DMS79 (cell line): ENCODE measurements at regions not wholly inside any gene's neighbourhood (a gene's known extent, or its start where the extent isn't known, plus 50 kb on each side); places are given as distances from the start of the nearest gene placed in this dataset.
"Not testable (repeated sequence)": the region's sequence is repeated elsewhere in the genome, so short reads cannot be mapped to it uniquely, and the experiment has no call there.

Experiments
- DNase-seq: peaks from one replicate; lab custom pipeline; 2025; lab: John Stamatoyannopoulos, UW

- DNase-seq, result no peak
These were observed 412.7 kb downstream of the MAFB start for GRCh38 chr20:40276301-40276700.

DNA sequence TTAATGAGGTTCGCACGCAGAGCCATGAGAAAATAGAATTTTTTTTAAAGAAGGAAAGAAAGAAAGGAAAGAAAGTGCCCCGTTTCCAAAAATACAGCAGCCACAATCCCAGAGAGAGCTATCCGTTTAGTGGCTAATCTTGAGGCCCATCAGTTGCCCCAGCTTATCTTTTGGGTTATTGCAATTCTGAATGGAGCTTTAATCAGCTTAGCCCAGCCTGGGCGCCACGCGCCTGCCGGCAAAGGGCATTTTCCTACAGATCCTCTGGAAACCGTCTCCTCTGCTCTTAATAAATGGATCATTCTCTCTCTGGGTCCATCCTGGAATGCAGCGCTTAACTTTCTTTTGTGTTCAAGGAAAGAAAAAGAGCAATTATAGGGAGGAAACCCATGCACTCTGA, 413.3 kb downstream of the MAFB start:
- DNase-seq, result no peak

GRCh38 chr20:40274912-40275533, 414.0 kb downstream of the MAFB start:
- DNase-seq, result no peak

DNA sequence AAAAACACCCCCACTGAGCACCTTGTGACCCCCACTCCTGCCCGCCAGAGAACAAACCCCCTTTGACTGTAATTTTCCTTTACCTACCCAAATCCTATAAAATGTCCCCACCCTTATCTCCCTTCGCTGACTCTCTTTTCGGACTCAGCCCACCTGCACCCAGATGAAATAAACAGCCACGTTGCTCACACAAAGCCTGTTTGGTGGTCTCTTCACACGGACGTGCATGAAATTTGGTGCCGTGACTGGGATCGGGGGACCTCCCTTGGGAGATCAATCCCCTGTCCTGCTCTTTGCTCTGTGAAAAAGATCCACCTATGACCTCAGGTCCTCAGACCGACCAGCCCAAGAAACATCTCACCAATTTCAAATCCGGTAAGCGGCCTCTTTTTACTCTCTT, 419.8 kb downstream of the MAFB start:
- DNase-seq, result not testable (repeated sequence)

DNA sequence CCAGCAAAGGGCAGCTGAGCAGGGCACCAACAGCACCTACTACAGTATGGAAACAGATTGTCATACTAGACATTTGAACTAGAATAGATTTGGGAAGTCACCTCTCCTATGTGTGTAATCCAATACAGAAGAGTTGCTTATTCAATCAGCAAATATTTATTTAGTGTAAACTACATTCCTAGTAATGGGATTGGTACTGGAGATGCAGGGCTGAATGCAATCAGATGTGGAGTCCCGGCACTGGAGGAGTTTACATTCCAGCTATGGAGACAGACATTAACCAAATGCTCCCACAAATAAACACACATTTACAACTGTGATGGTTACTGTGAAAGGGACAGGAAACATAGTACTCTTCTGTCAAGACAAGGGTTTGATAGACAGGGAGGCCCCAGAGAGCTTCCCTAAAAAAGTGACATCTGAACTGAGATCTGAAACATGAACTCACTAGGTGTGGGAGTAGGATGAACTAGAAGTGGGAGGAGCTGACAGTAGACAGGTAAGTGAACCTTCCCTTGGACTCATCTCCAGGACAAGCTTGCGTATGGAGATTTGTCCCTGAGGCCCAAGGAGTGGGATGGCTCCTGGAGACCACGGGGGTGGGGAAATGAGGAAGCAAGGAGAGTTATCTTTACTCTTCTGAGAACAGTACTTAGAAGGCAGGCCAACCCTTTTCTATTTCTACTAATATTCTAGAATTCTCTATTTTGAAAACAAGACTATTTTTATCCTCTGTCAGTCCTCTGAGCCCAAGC, 420.5 kb downstream of the MAFB start:
- DNase-seq, result no peak

- DNase-seq, result no peak
These were observed 423.1 kb downstream of the MAFB start for GRCh38 chr20:40265825-40266533.

GRCh38 chr20:40262219-40262618, 426.8 kb downstream of the MAFB start:
- no peak for DNase-seq

DNA sequence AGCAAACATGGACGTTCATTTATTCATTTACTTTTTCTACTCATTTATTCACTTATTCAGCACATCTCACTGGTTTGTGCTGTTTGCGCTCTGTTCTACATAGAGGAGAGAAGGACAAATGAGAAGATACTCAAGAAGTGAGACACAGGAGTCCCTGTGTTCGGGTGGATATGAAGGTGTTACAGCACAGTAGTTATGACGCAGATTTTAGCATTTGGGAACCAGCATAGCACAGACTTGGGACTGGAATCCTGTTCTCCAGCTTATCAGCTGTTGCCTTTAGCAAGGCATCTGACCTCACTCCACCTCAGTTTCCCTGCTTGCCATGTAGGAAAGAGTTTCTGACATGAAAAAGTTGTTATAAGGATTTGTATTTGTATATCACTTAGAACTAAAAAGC, 430.1 kb downstream of the MAFB start:
- no peak for DNase-seq

DNA sequence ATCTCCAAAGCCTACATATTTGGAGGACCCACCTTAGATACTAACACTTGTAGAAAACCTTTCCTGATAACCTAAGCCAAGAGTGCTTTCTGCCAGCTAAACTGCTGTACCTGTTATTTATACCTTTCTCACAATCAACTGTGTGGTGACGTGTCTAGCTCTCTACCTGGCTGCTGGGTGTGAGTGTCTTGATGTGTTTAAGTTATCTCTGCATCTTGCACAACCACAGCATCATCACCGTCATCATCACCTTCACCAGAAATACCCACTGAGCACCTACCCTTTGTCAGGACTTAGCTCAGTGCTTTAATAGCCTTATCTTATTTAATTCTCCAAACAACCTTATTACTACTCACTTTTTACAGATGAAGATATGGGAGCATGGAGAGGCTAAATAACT, 431.3 kb downstream of the MAFB start:
- DNase-seq, result no peak

DNA sequence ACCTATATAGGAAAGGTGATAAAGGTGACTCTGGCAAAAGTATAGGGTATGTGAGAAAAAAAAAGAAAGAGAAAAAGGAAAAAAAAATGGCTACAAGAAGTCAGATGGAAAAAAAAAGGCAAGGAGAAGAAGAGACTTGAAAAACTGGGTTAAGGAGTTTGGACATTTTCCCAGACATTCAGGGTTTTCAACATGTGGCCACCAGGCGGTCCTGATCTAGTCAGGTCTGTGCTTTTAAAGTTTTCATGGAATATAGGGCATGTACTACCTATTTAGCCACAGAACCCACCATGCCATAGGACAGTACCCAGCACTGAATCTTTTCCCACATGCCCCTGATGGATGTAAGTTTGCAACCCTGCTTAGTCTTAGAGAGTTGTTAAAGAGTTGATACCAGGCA, 433.7 kb downstream of the MAFB start:
- DNase-seq, result no peak

GRCh38 chr20:40254023-40254772, 434.8 kb downstream of the MAFB start:
- no peak for DNase-seq

DNA sequence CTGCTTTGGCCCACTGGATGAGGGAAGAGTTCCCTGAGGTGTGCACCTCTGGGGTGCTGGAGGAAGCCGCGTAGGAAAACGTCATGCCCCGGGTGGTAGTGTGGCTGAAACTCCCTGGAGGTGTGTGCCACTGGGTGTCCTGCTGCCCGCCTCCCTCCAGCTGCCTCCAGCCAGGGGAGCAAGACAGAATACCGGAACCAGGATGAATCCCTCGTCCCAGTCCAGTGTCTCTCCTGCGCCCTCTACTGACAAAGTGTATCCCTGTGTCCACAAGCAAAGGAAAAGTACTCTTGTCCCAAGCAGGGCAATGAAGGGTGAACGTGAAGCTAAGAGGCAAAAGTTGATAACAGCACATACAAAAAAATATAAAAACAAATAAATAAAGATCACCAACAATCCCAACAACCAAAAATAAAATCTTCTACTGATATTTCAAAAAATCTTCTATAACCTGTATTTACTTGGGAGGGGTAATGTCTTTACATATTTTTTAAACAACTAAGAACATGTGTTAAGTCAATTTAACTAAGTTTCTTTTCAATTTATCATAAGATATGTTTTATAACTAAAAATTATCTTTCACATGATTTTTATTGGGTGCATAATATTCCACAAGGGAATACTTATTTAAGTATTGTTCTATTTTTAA, 437.6 kb downstream of the MAFB start:
- no peak for DNase-seq

DNA sequence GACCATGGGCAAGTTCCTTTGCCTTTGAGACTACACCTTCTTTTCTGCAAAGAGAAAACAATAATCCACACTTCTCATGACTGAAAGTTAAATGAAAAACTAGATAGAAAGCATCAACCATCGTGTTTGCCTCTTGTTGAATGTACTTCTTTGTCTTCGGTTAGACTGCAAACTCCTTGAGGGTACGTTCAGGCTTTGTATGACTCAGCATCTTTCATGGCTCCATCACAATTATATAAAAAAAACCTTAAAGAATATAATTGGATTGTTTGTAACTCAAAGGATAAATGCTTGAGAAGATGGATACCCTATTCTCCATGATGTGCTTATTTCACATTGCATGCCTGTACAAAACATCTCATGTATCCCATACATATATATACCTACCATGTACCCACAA, 439.2 kb downstream of the MAFB start:
- no peak for DNase-seq

DNA sequence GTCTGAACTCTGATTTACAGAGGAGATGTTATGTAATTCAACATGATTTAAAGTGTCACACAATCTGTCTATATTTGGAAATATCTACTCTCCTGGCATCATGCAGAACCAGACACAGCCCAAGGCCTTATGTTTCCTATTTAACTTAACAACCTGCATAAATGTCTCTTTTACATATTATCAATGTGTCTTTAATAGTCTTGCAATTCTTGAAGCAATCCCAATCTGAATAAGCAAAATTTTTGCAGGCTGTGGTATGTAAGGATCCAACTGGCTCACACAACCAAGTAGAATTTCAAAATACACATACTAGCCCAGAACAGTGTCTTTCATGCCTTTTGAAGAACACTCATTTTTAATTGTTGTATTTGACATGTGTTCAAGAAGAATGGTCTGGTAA, 443.2 kb downstream of the MAFB start:
- no peak for DNase-seq

- no peak for DNase-seq
These were observed 444.8 kb downstream of the MAFB start for GRCh38 chr20:40244286-40244685.

DNA sequence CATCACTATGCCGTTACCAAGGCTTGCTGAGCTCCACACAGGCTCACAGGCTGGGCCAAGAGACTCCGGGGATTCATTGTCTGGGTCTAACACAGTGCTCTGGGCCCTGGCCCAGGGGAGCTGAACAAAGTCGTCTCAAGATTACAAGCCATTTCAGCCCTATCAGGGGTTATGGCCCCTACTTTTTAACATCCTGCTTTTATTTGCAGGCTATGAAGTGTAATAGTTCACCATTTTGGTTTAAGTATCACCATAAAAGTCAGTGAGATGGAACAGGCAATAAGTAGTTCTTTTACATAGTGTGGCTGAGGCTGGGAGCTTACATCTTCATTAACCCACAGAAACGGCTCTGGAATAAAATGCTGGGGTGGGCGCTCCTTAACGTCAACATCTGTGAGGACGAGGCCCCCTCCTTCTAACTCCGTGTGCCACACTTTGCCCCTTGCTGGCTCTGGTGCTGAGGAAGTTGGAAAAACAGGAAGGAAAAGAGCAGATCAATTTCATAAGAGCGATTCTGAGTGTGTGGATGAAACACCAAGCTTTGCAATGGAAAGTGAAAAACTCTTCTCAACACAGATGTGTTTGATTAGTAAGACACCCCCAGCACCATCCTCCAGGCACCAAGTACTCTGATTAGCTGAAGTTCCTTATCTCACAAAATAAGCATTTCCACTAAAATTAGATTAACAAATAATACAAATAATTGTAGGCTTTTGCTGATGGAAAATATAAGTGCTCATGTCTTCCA, 447.3 kb downstream of the MAFB start:
- DNase-seq, result peak; percentile 26

- DNase-seq, result no peak
These were observed 450.5 kb downstream of the MAFB start for GRCh38 chr20:40238511-40238910.

GRCh38 chr20:40234593-40234992, 454.4 kb downstream of the MAFB start:
- DNase-seq, result no peak

GRCh38 chr20:40233406-40233805, 455.6 kb downstream of the MAFB start:
- DNase-seq, result no peak

DNA sequence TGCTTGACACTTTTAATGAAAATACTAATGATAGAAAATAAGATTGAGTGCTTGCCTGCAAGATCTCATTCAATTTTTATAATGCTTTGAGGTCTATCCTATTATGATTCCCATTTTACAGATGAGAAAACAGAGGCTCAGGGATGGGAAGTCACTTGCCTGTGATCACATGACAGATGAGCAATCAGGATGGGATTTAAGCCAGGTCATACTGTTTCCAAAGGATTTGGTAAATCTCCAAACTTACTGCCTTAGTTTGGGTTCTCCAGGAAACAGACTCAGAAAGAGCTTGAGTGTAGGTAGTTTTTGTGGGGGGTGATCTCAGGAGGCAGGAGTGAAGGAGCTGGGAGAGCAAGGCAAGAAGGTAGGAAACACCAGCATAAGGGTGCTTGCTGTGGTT, 456.3 kb downstream of the MAFB start:
- no peak for DNase-seq

DNA sequence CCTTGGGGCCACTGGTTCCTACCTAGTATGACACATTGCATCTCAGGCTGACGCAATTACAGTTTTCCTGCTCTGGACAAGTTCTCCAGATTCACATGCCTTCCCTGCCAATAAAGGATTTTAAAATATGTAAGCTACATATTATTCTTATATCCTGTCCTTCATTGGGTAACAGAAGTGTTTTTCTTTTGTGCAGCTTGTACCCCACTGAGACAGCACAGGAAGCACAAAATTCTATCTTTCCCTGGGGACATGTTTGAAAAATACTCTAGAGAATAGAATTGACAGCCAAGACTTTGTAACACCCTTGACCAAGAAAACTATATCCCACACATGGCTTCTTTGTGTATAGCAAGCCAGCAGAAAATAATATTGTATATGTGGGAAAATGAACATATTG, 456.8 kb downstream of the MAFB start:
- DNase-seq, result no peak
